Stimulated activated CD8-positive, alpha-beta memory T cell treated with anti-CD3 and anti-CD28 coated beads, Interleukin-4, amount 100 ng/mL, for 4 hours (primary cell): ENCODE measurements at regions not wholly inside any gene's neighbourhood (a gene's known extent, or its start where the extent isn't known, plus 50 kb on each side); places are given as distances from the start of the nearest gene placed in this dataset.

Experiments
- DNase-seq, 2 donors: peaks; one replicate each; pipeline ENCODE4 v3.0.0-alpha.2; 2020; ENCODE audit warnings: low read depth in 2 of 2, low spot score in 1 of 2

DNA sequence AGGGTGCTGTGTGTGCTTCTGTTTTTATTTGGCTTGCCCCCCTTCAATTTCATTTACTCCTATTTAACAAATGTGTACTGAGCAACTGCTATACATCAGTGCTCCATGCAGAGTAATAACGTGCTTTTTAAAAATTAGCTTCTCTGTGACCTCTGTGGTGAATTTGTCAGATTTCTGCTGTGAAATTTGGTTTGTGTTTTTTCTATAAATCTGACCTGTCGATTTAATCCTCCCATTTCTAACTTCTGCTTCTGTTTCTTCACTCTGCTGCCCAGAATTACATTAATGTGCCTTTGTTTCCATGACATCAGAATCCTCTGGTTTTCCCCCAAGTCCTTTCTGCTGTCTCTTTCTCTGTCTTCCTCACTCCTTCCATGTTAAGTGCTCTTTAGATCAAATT is 123.8 kb upstream of the CACNA2D1 start:
- DNase-seq: no peak

DNA sequence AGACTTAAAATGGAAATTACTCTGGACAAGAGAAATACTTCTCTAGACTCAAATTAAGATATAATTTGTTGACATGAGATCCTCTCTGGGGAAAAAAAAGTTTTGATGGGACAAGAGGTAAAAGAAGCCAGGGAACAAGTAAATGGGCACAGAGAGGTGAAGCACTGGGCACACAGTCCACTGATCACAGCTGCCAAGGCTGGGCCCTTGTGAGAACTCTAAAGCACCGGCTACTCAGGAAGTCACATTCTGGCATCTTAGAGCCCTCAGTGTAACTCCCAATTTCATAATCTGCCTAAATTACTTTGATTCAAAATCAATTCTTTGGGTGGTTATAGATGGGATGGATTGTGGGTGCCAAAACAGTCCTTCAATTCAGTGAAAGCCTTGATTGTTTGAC is 123.2 kb upstream of the CACNA2D1 start:
- no peak for DNase-seq

DNA sequence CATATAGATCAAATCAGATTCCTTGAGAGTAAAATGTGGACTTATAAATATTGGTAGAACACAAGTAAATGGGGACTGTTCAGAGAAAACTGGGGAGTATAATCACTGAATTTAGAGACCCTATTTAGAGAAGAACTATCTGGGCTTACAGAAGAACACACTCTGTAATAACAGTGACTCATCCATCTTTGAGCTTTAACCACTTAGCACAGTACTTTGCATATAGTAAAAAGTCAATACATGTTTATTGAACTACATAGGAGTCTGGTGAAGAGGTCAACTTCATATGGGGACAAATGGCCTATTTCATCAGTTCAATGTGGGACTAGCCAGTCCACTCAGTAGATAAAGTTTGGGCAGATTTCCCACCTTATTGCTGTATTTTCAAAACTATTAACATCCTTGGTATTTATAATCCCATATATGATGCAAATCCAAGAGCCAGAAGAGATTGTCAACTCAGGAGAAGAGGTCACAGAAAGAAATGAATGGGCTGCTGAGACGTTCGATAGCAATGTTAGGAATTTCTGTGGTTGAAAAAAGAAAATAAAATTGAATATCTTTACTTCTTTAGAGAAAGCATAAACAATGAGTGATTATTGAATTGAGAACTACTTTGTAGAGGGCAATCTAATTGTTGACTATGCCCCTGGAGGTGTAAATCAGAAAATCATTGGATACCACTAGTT is 119.3 kb upstream of the CACNA2D1 start:
- no peak for DNase-seq

DNA sequence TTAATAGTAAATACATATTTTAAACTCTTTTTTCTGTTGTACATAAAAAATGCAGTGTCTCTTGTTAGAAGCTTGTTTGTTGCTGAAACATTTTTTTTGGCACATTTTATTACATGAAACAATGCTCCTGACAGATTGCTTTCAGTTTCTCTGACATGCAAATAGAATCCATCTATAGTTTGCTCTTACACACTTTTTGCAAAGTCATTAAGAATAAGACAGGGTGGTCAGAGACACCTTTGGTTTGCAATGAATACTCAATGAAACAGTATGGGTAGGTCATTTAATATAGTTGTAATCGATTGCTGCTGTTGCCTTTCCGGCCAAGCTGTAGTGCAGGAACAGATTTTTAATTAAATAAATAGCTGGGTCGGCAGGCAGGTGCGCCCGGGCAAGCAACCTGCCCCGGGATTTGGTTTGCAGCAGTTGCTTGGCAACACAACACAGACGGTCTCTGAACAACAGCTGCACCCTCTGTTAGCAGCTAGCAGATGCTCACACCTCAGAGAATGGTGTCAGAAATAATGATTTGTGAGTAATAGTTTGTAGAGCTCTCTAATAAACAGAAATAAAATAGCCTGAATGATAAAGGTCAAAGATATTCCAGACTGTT is 115.7 kb upstream of the CACNA2D1 start:
- no peak for DNase-seq

DNA sequence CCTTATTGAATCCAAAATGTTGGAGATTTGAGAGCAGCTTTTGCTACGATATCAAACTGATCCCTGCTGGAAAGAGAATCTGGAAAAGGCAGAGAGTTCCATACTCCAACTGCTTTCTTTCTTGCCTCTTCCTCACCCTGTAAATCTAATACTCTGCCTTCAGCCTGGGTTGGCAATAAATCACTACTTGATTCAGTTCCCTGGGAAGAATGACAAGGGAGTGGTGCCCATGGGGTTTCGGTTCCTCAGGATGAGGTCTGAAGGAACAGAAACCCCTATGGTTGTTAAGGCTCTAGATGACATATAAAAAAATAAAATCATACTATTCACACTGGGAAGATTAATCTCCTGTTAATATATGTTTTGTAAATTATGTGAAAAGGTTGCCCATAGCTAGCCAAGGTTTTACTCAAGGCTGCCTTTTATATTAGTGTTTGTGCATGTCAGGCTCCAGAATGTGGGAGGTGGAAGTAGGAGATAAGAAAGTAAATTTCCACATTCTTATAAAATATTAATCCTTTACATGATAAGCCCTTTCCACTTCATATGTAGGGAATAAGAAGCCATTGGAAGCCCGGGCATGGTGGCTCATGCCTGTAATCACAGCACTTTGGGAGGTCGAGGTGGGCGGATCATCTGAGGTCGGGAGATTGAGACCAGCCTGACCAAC is 106.2 kb upstream of the CACNA2D1 start:
- DNase-seq: no peak

DNA sequence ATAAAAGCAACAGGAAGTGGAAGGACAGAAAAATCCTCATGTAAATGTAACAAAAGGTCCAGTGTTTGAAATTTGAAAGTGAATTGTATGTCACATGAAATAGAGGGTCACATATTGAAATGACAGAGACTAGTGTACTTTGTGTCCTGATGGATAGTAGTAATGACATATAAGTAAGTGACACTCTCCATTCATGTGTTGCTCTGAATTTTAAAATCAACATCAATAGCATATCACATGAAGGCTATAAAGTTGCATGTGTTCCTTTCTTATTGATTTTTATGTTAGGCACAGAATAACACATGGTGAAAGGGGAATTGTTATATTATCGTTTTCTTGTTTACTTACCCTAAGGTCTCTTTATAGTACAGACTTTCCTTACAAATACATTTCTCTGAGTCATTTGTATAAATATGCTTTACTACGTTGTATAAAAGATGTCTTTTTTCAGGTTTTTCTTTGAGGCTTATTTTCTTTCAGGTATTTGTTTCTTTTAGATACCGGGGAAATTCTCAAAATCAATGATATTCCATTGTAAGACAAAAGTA is 104.6 kb upstream of the CACNA2D1 start:
- DNase-seq: no peak

DNA sequence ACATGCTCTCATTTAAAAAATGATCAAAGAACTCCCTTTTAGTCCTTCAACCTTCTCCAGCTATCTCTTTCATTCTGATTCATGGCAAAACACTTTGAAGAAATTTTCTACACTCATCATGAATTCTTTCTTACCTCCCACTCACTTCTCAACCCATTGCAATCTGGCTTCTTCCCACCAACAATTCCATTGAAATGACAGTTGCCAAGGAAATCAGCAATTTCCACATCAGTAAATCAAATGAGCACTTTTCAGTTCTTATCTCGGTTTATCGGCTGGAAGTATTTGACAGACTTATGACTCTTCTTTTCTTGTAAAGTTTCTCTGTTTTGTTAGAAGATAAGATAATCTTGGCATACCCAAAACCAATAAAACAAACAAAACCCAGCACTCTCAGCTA is 99.1 kb upstream of the CACNA2D1 start:
- DNase-seq: no peak

DNA sequence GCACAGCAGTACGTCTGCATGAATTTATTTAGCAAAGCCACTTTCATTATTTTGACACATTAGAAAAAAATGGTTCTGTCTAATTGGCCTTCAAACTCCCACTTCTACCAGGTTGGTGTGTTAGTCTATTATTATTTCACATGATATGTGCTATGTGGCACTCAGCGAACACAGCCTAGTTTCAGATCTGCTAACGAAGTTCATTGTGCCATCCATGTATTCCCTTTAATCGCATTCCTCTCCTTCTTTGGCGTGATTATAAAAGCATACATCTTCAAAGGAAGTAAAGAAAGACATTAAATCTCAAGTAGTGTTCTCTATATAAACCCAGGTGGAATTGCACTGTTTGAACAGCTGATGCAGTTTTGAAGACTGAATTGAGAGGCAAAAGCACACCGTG is 96.4 kb upstream of the CACNA2D1 start:
- no peak for DNase-seq

DNA sequence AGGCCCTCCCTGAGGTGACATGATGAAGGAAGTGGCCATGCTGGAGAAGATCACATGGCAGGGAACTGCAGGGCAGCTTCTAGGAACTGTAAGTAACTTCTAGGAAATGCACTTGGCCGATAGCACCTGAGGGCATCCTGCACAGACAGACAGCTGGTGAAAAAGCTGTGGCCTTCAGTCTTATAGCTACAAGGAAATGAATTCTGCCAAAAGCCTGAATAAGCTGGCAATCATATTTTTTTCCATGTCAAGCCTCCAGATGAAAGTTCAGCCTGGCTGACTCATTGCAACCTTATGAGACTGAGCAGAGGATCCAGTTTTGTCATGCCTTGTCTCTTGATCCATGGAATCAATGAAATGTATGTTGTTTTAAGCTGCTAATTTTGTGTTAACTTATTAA is 91.1 kb upstream of the CACNA2D1 start:
- no peak for DNase-seq

DNA sequence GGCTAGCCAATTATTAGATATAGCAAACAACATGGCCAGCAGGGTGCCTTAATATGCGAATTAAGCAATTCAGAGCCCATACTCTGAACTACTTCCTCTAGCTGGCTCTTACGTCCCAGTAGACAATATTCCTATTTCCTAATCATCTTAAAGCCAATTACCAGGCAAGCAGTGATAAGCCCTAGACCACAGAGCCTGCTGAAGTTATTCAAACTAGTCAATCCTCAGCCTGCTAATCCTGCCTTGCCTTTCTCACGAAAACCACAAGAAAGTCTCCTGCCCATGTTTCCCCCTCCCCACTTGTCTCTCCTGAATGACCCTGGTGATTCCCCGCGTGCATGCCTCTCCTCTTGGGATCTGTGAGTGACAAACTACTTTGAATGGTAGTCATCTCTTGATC is 86.8 kb upstream of the CACNA2D1 start:
- DNase-seq: no peak

DNA sequence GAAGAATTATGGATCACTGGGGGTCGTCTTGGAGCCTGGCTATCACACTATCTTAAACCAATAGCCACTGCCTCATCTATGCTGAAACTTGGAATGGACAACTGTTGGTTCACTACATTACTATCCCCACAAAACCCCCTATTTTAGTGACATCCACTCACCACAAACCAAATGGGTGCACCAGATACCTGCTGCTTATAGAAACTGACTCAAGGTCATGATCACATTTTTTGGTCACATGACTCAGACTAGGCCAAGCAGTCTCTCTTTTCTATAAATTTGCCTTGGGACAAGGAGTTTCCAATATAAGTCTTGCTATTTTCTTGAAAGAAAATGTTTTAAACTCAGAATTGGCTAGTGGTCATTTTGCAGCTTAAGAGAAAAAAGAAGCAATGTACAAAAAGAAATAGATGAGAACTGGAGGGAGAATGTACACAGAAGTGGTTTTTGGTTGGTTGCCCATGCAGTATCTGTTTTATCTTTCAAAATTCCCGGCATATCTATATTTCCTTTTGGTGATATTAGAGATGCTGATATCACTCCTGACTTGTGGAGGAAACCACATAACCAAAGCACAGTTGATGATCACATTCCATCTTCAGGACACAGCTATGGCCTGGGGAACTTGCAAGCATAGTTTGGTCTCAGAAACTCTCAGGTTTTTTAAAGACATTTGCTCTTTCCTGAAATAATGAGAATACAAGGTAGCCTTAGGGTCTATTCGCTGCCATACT is 85.2 kb upstream of the CACNA2D1 start:
- no peak for DNase-seq

DNA sequence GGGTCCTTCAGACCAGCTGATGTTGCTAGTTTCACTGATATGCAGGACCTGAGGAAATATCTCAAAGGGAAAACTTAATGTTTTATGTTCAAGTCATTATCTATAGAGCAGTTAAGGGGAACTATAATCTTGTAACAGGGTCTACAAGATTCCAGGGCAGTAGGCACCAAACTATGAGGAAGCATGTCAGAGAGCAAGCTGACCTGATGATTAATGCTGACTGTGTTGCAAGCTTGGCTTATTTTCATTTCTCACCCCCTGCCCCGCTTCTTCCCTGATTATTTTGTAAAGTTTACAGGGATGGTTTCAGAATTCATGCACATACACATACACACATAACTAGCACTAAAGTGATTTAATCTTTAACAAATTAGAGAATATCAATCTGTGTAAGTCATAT is 84.3 kb upstream of the CACNA2D1 start:
- no peak for DNase-seq

DNA sequence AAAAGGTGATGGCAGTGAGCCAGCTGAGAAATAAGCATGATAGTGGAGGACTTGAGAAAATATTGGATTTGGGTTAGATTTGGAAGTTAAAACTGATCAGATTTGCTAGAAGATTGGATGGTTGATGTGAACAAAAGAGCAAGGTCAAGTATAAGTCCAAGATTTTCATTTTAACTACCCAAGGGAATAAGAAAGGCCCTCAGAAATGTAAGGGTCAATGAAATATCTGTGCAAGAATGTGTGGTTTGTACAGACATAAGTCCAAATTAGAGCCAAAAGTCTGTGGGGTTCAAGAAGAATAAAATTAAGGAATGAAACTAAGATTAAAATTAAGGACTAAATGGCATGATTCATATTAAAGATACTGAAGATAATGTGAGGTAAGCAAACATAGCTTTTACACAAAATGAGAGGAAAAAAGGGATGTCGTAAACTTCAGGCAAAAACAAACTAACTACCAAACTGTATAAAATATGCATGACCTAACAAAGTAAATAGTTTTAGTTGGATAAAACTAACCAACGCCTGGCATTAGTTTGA is 78.4 kb upstream of the CACNA2D1 start:
- DNase-seq: no peak

DNA sequence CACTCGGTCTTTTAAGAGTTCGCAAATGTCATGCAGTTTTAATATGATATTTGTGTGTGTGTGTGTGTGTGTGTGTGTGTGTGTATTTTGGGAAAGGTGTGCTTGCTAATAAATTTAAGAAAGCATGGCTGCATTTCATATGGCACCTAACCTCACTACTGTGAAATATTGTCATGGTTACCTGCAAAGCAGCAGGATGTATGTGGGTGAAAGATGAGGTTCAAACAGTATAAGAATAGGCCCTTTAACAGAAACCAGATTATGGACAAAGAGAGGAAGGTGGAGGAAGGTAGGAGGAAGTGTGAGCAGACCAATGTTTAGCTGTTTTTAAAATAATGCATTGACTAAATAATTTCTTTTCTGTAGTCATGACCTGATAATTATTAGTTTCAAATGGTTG is 73.5 kb upstream of the CACNA2D1 start:
- no peak for DNase-seq

DNA sequence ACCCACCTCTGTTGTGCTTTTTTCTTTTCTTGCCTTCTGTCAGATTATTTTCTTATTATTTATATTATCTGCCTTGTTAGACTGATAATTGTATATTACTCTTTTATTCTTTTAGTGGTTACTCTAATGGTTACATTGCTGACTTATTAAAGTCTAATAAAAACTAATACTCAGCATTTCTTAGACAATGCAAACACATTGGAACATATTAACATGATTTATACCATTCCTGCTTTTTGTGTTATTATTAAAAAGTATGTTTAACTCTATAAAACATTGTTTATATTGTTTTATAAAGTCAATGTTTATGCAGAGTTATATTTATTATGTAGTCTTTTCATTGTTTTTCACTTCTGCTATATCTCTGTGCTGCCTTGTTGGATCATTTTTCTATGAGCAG is 68.0 kb upstream of the CACNA2D1 start:
- no peak for DNase-seq

DNA sequence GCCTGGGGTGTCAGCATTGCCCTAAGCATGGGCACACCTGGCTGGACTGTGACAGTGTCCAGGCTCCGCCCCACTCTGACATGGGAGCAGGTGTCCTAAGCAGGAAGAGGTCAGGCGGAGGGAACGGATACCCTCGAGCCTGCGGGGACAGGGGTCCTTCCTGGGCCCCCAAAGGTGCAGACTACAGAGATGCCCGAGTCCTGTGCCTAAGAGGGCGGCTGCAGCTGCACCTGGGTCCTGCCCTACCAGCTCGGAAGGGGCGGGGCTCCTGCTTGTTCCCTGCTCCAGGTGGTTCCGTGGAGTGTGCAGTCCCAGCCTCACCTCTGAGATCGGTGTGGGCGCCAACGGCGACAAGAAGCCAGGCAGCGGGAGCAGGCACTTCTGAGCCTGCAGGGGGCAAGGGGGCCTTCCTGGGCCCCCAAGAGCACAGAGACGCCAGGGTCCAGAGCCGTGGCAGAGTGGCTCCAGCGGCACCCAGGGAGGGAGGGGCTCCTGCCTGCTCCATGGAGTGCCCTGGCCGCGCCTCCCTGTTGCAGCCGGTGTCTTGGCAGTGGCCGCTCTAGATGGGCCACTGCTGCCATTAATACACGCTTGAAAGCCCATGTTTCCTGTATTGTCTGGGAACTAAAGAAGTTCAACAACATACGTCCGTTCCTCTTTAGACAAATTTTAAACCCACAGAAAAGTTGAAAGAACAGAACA is 64.5 kb upstream of the CACNA2D1 start:
- no peak for DNase-seq

DNA sequence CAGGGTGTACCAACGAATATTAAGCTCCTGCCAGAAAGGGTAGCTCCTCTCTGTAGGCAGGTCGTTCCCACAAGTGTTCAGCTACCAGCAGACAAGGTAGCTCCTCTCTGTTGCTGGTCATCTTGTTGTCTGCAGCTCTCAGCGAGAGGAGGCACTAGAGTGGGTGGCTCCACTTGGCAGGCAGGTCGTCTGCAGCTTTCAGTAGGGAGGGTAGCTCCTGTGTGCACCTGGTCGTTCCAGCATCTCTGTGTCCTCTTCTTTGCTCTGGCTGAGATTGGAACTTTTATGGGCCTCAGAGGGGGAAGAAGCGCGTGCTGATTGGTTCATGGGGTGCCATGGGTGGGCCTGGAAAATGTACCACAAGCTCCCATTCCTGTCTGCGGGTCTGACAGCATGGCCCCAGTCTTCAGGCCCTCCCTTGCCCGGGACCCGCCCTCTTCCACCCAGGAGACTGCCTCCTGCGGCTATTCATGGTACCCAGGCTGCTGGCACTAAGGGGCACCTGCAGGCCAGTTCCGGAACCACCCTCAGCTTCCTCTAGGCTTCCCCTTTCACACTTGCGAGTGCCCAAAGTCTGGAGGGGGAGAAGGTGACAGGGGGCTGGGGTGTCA is 63.9 kb upstream of the CACNA2D1 start:
- DNase-seq: no peak

DNA sequence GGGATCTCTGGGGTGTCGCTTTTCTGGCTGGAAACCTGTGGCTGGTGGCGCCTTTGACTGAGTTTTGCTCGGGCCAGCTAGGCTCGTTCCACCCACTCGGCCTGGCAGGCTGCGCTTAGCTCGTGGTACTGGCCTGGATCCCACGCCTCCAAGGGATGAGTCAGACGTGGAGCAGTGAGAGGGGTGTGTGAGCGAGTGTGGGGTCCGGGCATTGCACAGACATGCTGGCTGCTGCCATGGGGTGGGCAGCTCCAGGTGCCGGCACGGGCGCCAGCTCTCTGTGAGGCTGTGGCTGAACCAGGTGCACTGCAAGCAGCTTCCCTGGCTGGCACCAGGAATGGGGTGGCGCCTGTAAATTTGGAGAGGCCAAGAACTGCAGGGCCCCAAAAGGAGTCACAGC is 63.1 kb upstream of the CACNA2D1 start:
- DNase-seq: no peak

DNA sequence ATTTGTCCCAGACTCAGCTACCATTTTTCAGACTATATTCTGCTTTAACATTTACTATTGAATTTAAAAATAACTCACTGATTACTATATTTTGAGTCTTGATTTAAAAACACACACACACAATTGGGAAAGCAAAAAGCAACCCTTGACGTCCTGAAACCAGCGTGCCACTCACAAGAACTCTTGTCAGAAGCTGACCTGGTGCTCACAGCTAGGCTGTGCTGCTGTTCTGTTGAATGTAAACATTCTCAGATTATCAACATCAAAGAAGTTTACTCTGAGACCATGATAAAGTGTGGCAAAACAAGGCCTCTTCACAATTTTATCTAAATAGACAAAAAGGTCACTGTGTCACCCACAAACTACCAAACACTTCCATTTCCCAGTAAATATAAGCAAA is 62.6 kb upstream of the CACNA2D1 start:
- no peak for DNase-seq

DNA sequence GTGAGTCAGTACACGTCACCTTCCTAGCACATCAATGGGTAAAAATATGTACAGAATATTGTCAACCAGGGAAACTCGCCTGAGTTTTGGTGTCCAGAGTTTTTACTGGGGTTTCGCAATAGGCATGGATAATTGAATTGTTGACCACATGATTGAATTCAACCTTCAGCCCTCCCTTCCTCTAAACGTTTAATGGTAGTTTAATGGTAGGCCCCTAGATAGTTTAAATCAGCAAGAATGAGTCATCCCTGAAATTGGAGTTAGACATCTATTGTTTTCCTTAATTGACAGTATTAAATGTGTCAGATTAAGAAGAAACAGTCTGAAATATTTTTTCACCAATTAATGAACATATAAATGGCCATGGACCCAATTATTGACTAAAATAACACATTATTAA is 57.8 kb upstream of the CACNA2D1 start:
- DNase-seq: no peak
